Fibroblast of lung (primary cell): ENCODE measurements at regions not wholly inside any gene's neighbourhood (a gene's known extent, or its start where the extent isn't known, plus 50 kb on each side); places are given as distances from the start of the nearest gene placed in this dataset.

Experiments used
- DNase-seq, 2 donors: peaks; one replicate each; pipeline versions ENCODE4 v3.0.0 to v3.0.0-alpha.2; 2010; ENCODE audit warnings: low read depth in 2 of 2
- H2AFZ ChIP-seq: 2 replicates; pipeline ENCODE4 v1.5.1; 2012; ENCODE audit warnings: low read length, control low read depth, inconsistent platforms
- H3K27ac ChIP-seq: 2 replicates; pipeline ENCODE4 v1.5.1; 2011; ENCODE audit warnings: low read length, control low read depth; ENCODE audit not compliant: insufficient read depth
- H3K27me3 ChIP-seq: 2 replicates; pipeline ENCODE4 v1.5.1; 2011; ENCODE audit warnings: mild to moderate bottlenecking, low read length; ENCODE audit not compliant: control insufficient read depth, insufficient read depth
- H3K36me3 ChIP-seq: 2 replicates; pipeline ENCODE4 v1.5.1; 2011; ENCODE audit warnings: low read length; ENCODE audit not compliant: control insufficient read depth, insufficient read depth
- H3K4me1 ChIP-seq: 2 replicates; pipeline ENCODE4 v1.5.1; 2011; ENCODE audit warnings: low read length; ENCODE audit not compliant: control insufficient read depth, insufficient read depth; ENCODE audit errors: extremely low read depth
- H3K4me2 ChIP-seq: 2 replicates; pipeline ENCODE4 v1.5.1; 2011; ENCODE audit warnings: low read length, control low read depth; ENCODE audit not compliant: insufficient read depth; ENCODE audit errors: extremely low read depth
- H3K4me3 ChIP-seq, 4 experiments: fragments of 200-600 bp in 1 of 4; sonication (generic) in 1 of 4; replicated peaks in 1 of 4; 2 replicates each; pipeline ENCODE4 v1.5.1; 2011 to 2016; ENCODE audit warnings: low read length in 4 of 4, low read depth in 3 of 4, mild to moderate bottlenecking in 3 of 4, control low read depth in 2 of 4, inconsistent platforms in 1 of 4, mixed read lengths in 1 of 4; ENCODE audit not compliant: insufficient read depth in 1 of 4; ENCODE audit errors: control extremely low read depth in 1 of 4
- H3K79me2 ChIP-seq: 2 replicates; pipeline ENCODE4 v1.5.1; 2012; ENCODE audit warnings: mild to moderate bottlenecking, low read length, inconsistent platforms; ENCODE audit not compliant: control insufficient read depth, insufficient read depth
- H3K9ac ChIP-seq: 2 replicates; pipeline ENCODE4 v1.5.1; 2011; ENCODE audit warnings: mild to moderate bottlenecking, low read length, control low read depth; ENCODE audit not compliant: insufficient read depth
- H3K9me3 ChIP-seq: 2 replicates; pipeline ENCODE4 v1.5.1; 2012; ENCODE audit warnings: low read depth, low read length; ENCODE audit not compliant: control insufficient read depth, insufficient read depth
- H4K20me1 ChIP-seq: 2 replicates; pipeline ENCODE4 v1.5.1; 2011; ENCODE audit warnings: low read length; ENCODE audit not compliant: control insufficient read depth, insufficient read depth; ENCODE audit errors: extremely low read depth
- EZH2 ChIP-seq: IDR thresholded peaks from 2 replicates; pipeline ENCODE4 v1.5.1; 2012; ENCODE audit warnings: low read length, control low read depth, mild to moderate bottlenecking; ENCODE audit errors: missing control alignments
- TF ChIP-seq, protein P1 (sequence below), 2 donors: IDR thresholded peaks in 1 of 2; conservative IDR thresholded peaks in 1 of 2; 1 replicate in 1 of 2; 2 replicates in 1 of 2; pipeline ENCODE4 v1.5.1; 2011 to 2012; ENCODE audit warnings: low read length in 2 of 2, control low read depth in 1 of 2, inconsistent platforms in 1 of 2, low read depth in 1 of 2, mild to moderate bottlenecking in 1 of 2

DNA sequence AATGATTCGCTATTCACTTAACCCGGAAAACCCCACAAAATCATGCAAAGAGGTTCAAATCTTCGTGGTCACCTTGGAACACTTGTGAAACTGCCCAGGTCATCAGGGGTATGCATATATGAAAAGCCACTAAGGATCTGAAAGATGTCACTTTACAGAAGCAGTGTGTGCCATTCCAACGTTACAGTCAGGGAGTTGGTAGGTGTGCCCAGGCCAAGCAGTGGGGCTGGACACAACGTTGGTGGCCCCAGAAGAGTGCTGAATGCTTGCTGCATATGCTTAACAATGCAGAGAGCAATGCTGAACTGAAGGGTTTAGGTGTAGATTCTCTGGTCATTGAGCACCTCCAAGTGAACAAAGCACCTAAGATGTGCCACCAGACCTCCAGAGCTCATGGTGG, 51.1 kb upstream of the EIF5 start:
- Histone ChIP-seq H4K20me1 (no peaks in the 10 kb centered on the region), H3K27me3 (peaks cover 7% of the 10 kb centered on the region), H3K4me3 (no peak overlapping the region), H3K4me1 (no peaks in the 10 kb centered on the region), H3K79me2 (no peaks in the 10 kb centered on the region), H3K4me2 (no peak overlapping the region), H3K9me3 (no peaks in the 10 kb centered on the region), H2AFZ (no peak overlapping the region), H3K9ac (no peak overlapping the region), H3K36me3 (no peaks in the 10 kb centered on the region), H3K27ac (no peak overlapping the region)
- TF ChIP-seq, protein P1, sequence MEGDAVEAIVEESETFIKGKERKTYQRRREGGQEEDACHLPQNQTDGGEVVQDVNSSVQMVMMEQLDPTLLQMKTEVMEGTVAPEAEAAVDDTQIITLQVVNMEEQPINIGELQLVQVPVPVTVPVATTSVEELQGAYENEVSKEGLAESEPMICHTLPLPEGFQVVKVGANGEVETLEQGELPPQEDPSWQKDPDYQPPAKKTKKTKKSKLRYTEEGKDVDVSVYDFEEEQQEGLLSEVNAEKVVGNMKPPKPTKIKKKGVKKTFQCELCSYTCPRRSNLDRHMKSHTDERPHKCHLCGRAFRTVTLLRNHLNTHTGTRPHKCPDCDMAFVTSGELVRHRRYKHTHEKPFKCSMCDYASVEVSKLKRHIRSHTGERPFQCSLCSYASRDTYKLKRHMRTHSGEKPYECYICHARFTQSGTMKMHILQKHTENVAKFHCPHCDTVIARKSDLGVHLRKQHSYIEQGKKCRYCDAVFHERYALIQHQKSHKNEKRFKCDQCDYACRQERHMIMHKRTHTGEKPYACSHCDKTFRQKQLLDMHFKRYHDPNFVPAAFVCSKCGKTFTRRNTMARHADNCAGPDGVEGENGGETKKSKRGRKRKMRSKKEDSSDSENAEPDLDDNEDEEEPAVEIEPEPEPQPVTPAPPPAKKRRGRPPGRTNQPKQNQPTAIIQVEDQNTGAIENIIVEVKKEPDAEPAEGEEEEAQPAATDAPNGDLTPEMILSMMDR (conservative IDR thresholded peaks at IDR 0.05 in 1 of 2, IDR thresholded peaks at IDR 0.05 in 1 of 2; ENCODE audit: low read depth in 1 of 2, low read length in 2 of 2) = no peak
- no peak for TF ChIP-seq EZH2
- DNase-seq = no peak

DNA sequence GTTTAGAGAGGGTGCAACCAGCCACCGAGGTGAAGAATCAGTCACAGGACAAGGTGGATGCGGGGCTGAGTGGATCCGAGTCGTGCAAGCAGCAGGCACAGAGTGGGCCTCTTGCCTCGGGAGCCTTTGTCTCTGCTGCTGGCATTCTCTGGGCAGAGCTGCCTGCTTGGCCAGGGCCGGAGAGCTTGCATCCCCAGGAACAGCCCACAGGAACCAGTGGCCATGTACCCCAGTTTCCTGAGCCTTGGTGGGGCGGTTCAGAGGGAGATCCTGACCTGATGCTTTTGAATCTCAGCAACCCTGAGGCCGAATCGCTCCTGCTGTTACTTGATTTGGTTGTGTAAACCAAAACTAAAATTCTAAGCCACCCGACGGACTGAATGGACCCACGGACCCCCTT, 50.1 kb upstream of the EIF5 start:
- Histone ChIP-seq H3K4me3 (no peak overlapping the region), H4K20me1 (no peaks in the 10 kb centered on the region), H3K27ac (no peak overlapping the region), H3K36me3 (no peaks in the 10 kb centered on the region), H2AFZ (no peak overlapping the region), H3K27me3 (peaks cover 3% of the 10 kb centered on the region), H3K9me3 (no peaks in the 10 kb centered on the region), H3K4me1 (no peaks in the 10 kb centered on the region), H3K79me2 (no peaks in the 10 kb centered on the region), H3K9ac (no peak overlapping the region), H3K4me2 (no peak overlapping the region)
- DNase-seq = no peak
- TF ChIP-seq EZH2 = no peak
- TF ChIP-seq, protein P1 (conservative IDR thresholded peaks at IDR 0.05 in 1 of 2, IDR thresholded peaks at IDR 0.05 in 1 of 2; ENCODE audit: low read depth in 1 of 2, low read length in 2 of 2) = no peak
